Activated B cell treated with CpG ODN at 0.5 μM for 24 hours (primary cell): ENCODE measurements at regions not wholly inside any gene's neighbourhood (a gene's known extent, or its start where the extent isn't known, plus 50 kb on each side); places are given as distances from the start of the nearest gene placed in this dataset.

Experiments
- ATAC-seq: fragments of 200-7000 bp; cut with Tn5 transposase; one replicate; pipeline ENCODE4 v1.10.0; 2021; ENCODE audit warnings: low read depth, mild to moderate bottlenecking, moderate library complexity
- CTCF ChIA-PET: fragments of 350-600 bp; sonication (Branson Sonifier 250); formaldehyde crosslinking; loops from one replicate; lab custom pipeline; 2021; ENCODE audit warnings: antibody characterized with exemption; lab: Charles Lee
- POLR2A ChIA-PET: fragments of 350-600 bp; sonication (Branson Sonifier 250); formaldehyde crosslinking; loops from one replicate; lab custom pipeline; 2021; ENCODE audit warnings: antibody characterized with exemption; lab: Charles Lee
- DNase-seq: peaks from one replicate; pipeline ENCODE4 v3.0.0; 2022
- H3K27ac Mint-ChIP-seq: one replicate; pipeline ENCODE4 v1.8.0; 2020; ENCODE audit warnings: mixed read lengths
- H3K27me3 Mint-ChIP-seq: one replicate; pipeline ENCODE4 v1.8.0; 2021; ENCODE audit warnings: mixed read lengths
- H3K36me3 Mint-ChIP-seq: one replicate; pipeline ENCODE4 v1.8.0; 2021; ENCODE audit warnings: low read depth, mixed read lengths
- H3K4me1 Mint-ChIP-seq: one replicate; pipeline ENCODE4 v1.8.0; 2021; ENCODE audit warnings: mixed read lengths
- H3K4me3 Mint-ChIP-seq: one replicate; pipeline ENCODE4 v1.8.0; 2020; ENCODE audit warnings: mild to moderate bottlenecking, mixed read lengths
- H3K9me3 Mint-ChIP-seq: one replicate; pipeline ENCODE4 v1.8.0; 2020; ENCODE audit warnings: mixed read lengths
- intact Hi-C: fragments of 100-400 bp; cut with micrococcal nuclease; formaldehyde crosslinking; loops from one replicate; pipeline ENCODE4 v1.15.1; 2024
- TF ChIP-seq, protein P1 (sequence below): fragments of 200-600 bp; IDR thresholded peaks from one replicate; pipeline ENCODE4 v1.8.0; 2022; ENCODE audit warnings: antibody characterized with exemption, mild to moderate bottlenecking

GRCh38 chr18:38038242-38038641, 472.6 kb upstream of the CELF4 start:
- no peaks in the 10 kb centered on the region for H3K4me1 Mint-ChIP-seq
- CTCF ChIA-PET, result no interaction called here

DNA sequence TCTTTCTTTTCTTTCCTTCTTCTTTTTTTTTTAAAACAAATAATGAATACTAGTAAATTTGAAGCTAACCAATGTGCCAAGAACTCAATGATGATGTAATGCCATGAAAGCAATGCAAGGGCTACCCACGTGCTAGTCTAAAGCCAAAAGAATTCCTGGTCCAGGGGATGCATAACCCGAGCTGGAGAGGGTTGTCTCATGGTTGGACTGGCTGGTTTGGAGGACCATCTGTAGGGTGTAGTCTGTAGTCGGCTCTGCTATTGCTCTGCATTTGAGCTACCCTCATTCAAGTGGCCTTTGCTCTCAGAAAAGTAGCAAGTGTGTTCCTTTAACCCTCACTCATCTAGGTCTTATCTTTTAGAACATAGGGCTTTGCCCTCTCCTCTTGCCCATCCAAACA, 469.6 kb upstream of the CELF4 start:
- no peaks in the 10 kb centered on the region for H3K36me3 Mint-ChIP-seq
- ChIA-PET POLR2A (no interaction called here), CTCF (no interaction called here)
- H3K4me1 Mint-ChIP-seq, result no peaks in the 10 kb centered on the region
- TF ChIP-seq, protein P1, sequence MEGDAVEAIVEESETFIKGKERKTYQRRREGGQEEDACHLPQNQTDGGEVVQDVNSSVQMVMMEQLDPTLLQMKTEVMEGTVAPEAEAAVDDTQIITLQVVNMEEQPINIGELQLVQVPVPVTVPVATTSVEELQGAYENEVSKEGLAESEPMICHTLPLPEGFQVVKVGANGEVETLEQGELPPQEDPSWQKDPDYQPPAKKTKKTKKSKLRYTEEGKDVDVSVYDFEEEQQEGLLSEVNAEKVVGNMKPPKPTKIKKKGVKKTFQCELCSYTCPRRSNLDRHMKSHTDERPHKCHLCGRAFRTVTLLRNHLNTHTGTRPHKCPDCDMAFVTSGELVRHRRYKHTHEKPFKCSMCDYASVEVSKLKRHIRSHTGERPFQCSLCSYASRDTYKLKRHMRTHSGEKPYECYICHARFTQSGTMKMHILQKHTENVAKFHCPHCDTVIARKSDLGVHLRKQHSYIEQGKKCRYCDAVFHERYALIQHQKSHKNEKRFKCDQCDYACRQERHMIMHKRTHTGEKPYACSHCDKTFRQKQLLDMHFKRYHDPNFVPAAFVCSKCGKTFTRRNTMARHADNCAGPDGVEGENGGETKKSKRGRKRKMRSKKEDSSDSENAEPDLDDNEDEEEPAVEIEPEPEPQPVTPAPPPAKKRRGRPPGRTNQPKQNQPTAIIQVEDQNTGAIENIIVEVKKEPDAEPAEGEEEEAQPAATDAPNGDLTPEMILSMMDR, result no peak
- H3K4me3 Mint-ChIP-seq, result no peak overlapping the region
- no peaks in the 10 kb centered on the region for H3K27me3 Mint-ChIP-seq
- intact Hi-C loops, result no loop called here
- H3K27ac Mint-ChIP-seq, result no peak overlapping the region
- H3K9me3 Mint-ChIP-seq, result peaks cover 7% of the 10 kb centered on the region
- ATAC-seq (no peak), DNase-seq (no peak)

More at GRCh38 chr18:38038242-38038641, 472.6 kb upstream of the CELF4 start:
- POLR2A ChIA-PET, result no interaction called here
- H3K4me3 Mint-ChIP-seq, result no peak overlapping the region
- TF ChIP-seq, protein P1, result no peak
- H3K36me3 Mint-ChIP-seq, result no peaks in the 10 kb centered on the region
- no peaks in the 10 kb centered on the region for H3K27me3 Mint-ChIP-seq
- peaks cover 7% of the 10 kb centered on the region for H3K9me3 Mint-ChIP-seq
- intact Hi-C loops, result no loop called here
- no peak overlapping the region for H3K27ac Mint-ChIP-seq
- no peak for DNase-seq
- ATAC-seq, result no peak

DNA sequence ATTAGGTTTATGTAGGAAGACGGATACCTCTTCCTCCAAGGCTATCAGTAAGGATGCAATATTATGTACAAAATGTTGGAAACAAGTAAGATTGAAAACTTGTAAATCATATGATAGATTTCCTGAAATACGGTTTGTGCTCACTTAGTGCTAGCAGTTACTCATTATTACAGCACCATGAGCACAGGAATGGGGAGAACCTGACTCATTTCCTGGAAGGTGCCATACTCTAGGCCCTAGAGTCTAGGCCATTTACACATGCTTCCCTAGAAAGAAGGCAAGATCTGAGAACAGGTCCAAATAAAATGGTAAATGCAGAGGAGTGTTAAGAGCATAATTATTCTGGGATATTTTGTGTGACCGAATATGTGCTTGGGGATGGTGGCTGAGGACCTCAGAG, 467.7 kb upstream of the CELF4 start:
- Mint-ChIP-seq H3K4me1 (no peaks in the 10 kb centered on the region), H3K27ac (no peak overlapping the region), H3K36me3 (no peaks in the 10 kb centered on the region), H3K27me3 (no peaks in the 10 kb centered on the region), H3K4me3 (no peak overlapping the region), H3K9me3 (peaks cover 7% of the 10 kb centered on the region)
- ChIA-PET CTCF (no interaction called here), POLR2A (no interaction called here)
- TF ChIP-seq, protein P1, result no peak
- intact Hi-C loops, result no loop called here
- no peak for ATAC-seq
- no peak for DNase-seq

DNA sequence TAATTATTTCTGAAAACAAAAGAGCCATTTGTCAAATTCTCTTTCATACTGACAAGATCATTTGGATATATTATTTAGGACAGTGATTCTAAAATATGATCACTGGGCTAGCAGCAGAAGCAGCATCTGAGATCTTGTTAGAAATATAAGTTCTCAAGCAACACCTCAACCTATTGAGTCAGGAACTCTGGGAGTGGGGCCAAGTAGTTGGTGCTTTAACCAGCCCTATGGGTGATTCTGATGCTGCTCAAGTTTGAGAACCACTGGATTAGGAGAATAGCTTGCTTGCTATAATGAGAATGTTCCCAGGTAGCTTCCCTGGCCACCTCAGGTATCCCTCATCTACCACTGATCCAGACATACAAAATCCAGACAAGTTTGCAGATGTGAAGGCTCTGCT, 466.9 kb upstream of the CELF4 start:
- POLR2A ChIA-PET, result no interaction called here
- DNase-seq, result no peak
- H3K27me3 Mint-ChIP-seq, result no peaks in the 10 kb centered on the region
- no peak overlapping the region for H3K4me3 Mint-ChIP-seq
- CTCF ChIA-PET, result no interaction called here
- no peak for ATAC-seq
- intact Hi-C loops, result no loop called here
- TF ChIP-seq, protein P1, result no peak
- H3K36me3 Mint-ChIP-seq, result no peaks in the 10 kb centered on the region
- H3K9me3 Mint-ChIP-seq, result peaks cover 7% of the 10 kb centered on the region
- no peaks in the 10 kb centered on the region for H3K4me1 Mint-ChIP-seq
- H3K27ac Mint-ChIP-seq, result no peak overlapping the region

DNA sequence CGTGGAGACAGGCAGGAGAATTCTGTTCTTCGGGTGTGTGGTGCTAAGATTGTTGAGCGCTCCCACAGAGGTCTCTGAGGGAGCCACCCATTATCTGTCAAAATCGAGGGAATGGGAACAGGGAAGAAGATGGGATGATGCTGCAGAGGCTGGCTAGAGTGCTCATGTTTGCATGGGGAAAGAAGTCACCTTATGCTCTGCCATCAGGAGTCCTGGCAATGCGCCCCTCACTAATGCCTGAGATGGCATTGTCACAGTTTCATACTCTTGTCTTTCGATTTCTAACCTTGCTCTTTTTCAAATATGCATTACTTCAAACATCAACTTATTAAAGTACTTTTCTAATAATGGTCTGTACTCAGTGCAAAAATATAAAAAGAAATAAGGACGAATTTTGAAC, 463.3 kb upstream of the CELF4 start:
- no peaks in the 10 kb centered on the region for H3K36me3 Mint-ChIP-seq
- ATAC-seq (no peak), DNase-seq (no peak)
- no peaks in the 10 kb centered on the region for H3K27me3 Mint-ChIP-seq
- intact Hi-C loops, result no loop called here
- peaks cover 5% of the 10 kb centered on the region for H3K9me3 Mint-ChIP-seq
- no peak overlapping the region for H3K4me3 Mint-ChIP-seq
- ChIA-PET CTCF (no interaction called here), POLR2A (no interaction called here)
- no peaks in the 10 kb centered on the region for H3K4me1 Mint-ChIP-seq
- TF ChIP-seq, protein P1, result no peak
- no peak overlapping the region for H3K27ac Mint-ChIP-seq
